ENCODE measurements at regions not wholly inside any gene's neighbourhood (a gene's known extent, or its start where the extent isn't known, plus 50 kb on each side); places are given as distances from the start of the nearest gene placed in this dataset.
"Not testable (repeated sequence)": the region's sequence is repeated elsewhere in the genome, so short reads cannot be mapped to it uniquely, and the experiment has no call there.

- DNase-seq (ENCODE audit: low spot score): no peak
These were observed 127.7 kb upstream of the GRIK3 start for GRCh38 chr1:37162059-37162458.

GRCh38 chr1:37166005-37166404 is 131.7 kb upstream of the GRIK3 start:
- no peak for DNase-seq (ENCODE audit: low spot score)

- DNase-seq (ENCODE audit: low spot score): no peak
These were observed 133.2 kb upstream of the GRIK3 start for GRCh38 chr1:37167479-37167878.

GRCh38 chr1:37169241-37169640 is 134.9 kb upstream of the GRIK3 start:
- DNase-seq (ENCODE audit: low spot score): peak; percentile 66

- DNase-seq (ENCODE audit: low spot score): peak; percentile 7
These were observed 135.5 kb upstream of the GRIK3 start for GRCh38 chr1:37169743-37170275.

- no peak for DNase-seq (ENCODE audit: low spot score)
These were observed 137.4 kb upstream of the GRIK3 start for GRCh38 chr1:37171691-37172090.

GRCh38 chr1:37174341-37174740 is 140.0 kb upstream of the GRIK3 start:
- peak; percentile 13 for DNase-seq (ENCODE audit: low spot score)

GRCh38 chr1:37174876-37175275 is 140.6 kb upstream of the GRIK3 start:
- no peak for DNase-seq (ENCODE audit: low spot score)

- DNase-seq (ENCODE audit: low spot score): no peak
These were observed 141.4 kb upstream of the GRIK3 start for GRCh38 chr1:37175666-37176215.

GRCh38 chr1:37176269-37176668 is 142.0 kb upstream of the GRIK3 start:
- DNase-seq (ENCODE audit: low spot score): no peak

GRCh38 chr1:37177230-37177864 is 143.0 kb upstream of the GRIK3 start:
- DNase-seq (ENCODE audit: low spot score): peak; percentile 54

GRCh38 chr1:37181425-37181824 is 147.1 kb upstream of the GRIK3 start:
- DNase-seq (ENCODE audit: low spot score): no peak

GRCh38 chr1:37184789-37185188 is 150.5 kb upstream of the GRIK3 start:
- DNase-seq (ENCODE audit: low spot score): no peak

GRCh38 chr1:37186246-37186756 is 152.0 kb upstream of the GRIK3 start:
- no peak for DNase-seq (ENCODE audit: low spot score)

- DNase-seq (ENCODE audit: low spot score): no peak
These were observed 154.8 kb upstream of the GRIK3 start for GRCh38 chr1:37189111-37189510.

GRCh38 chr1:37197411-37197810 is 163.1 kb upstream of the GRIK3 start:
- DNase-seq (ENCODE audit: low spot score): no peak

- not testable (repeated sequence) for DNase-seq (ENCODE audit: low spot score)
These were observed 180.0 kb upstream of the GRIK3 start for GRCh38 chr1:37214305-37214704.

- DNase-seq (ENCODE audit: low spot score): no peak
These were observed 199.3 kb upstream of the GRIK3 start for GRCh38 chr1:37233606-37234005.

- peak; percentile 82 for DNase-seq (ENCODE audit: low spot score)
These were observed 200.7 kb upstream of the GRIK3 start for GRCh38 chr1:37234941-37235418.

GRCh38 chr1:37237948-37238347 is 203.6 kb upstream of the GRIK3 start:
- no peak for DNase-seq (ENCODE audit: low spot score)

- DNase-seq (ENCODE audit: low spot score): no peak
These were observed 204.3 kb upstream of the GRIK3 start for GRCh38 chr1:37238364-37239224.

GRCh38 chr1:37239225-37239740 is 205.0 kb upstream of the GRIK3 start:
- no peak for DNase-seq (ENCODE audit: low spot score)

All from globus pallidus (tissue), 1 donor.